ENCODE measurements at regions not wholly inside any gene's neighbourhood (a gene's known extent, or its start where the extent isn't known, plus 50 kb on each side); places are given as distances from the start of the nearest gene placed in this dataset.
A peak's percentile ranks its signal among the peaks of the same experiment; 100 is the strongest.

DNA sequence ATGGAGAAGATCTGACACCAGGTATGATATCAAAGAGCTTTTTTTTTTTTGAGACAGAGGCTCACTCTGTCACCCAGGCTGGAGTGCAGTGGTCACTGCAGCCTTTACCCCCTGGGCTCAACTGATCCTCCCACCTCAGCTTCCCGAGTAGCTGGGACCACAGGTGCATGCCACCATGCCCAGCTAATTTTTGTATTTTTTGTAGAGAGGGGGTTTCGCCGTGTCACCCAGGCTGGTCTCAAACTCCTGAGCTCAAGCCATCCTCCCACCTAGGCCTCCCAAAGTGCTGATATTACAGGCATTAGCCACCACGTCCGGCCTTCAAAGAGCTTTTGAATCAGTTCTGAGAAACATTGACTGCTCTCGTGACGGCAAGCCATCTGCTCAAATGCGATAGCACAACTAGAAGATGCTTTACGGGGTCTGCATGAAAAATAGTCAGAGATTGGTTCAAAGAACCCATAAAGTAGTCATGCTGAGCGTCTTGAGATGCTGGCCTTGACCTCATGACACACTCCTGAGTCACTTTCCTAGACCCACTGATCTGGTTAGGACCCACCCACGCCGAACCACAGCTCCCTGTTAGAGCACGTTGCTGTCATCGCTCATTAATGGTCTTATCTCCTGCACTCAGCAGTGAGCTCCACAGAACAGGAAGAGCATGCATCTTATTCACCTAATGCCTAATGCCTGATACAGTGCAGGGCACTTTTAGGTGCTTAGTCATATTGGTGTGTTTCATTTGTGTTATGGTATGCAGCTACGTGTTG, 57.0 kb upstream of the NR2F2 start:
- TF ChIP-seq EZH2phosphoT487 (IDR thresholded peaks at IDR 0.05; ENCODE audit: insufficient read depth, low read depth) = peak; percentile 100
- TF ChIP-seq EZH2 (IDR thresholded peaks at IDR 0.05; ENCODE audit: insufficient read depth, poor library complexity, severe bottlenecking) = no peak

Data from GM23248 (cell line).